ENCODE measurements at regions not wholly inside any gene's neighbourhood (a gene's known extent, or its start where the extent isn't known, plus 50 kb on each side); places are given as distances from the start of the nearest gene placed in this dataset.
A peak's percentile ranks its signal among the peaks of the same experiment; 100 is the strongest.
"Not testable (repeated sequence)": the region's sequence is repeated elsewhere in the genome, so short reads cannot be mapped to it uniquely, and the experiment has no call there.

GRCh38 chr16:27650073-27650701 is 100.2 kb downstream of the KATNIP start:
- no peaks in the 10 kb centered on the region for H3K4me1 ChIP-seq (replicated peaks)
- no peaks in the 10 kb centered on the region for H3K27me3 ChIP-seq (replicated peaks; ENCODE audit: insufficient read depth)
- WGBS = 50% methylated on average over 11 of the region's 11 CpGs
- peak overlapping the region in 1 of 2 donors; percentile 29 for H3K27ac ChIP-seq
- no peaks in the 10 kb centered on the region for H3K36me3 ChIP-seq
- TF ChIP-seq POLR2AphosphoS5 (IDR thresholded peaks at IDR 0.05) (peak; percentile 74), CTCF (IDR thresholded peaks at IDR 0.05) (no peak), POLR2A (IDR thresholded peaks at IDR 0.05) (no peak)
- no peaks in the 10 kb centered on the region for H3K9me3 ChIP-seq
- no peak overlapping the region for H3K4me3 ChIP-seq
- DNase-seq (ENCODE audit: low spot score) = peak; percentile 23
- intact Hi-C loops (cut with DNase I) = no loop called here

GRCh38 chr16:27651301-27651700 is 101.4 kb downstream of the KATNIP start:
- no peak overlapping the region for H3K27ac ChIP-seq
- H3K4me1 ChIP-seq (replicated peaks) = no peaks in the 10 kb centered on the region
- DNase-seq (ENCODE audit: low spot score) = no peak
- intact Hi-C loops (cut with DNase I) = no loop called here
- no peaks in the 10 kb centered on the region for H3K36me3 ChIP-seq
- TF ChIP-seq POLR2A (IDR thresholded peaks at IDR 0.05) (no peak), POLR2AphosphoS5 (IDR thresholded peaks at IDR 0.05) (no peak), CTCF (IDR thresholded peaks at IDR 0.05) (no peak)
- no peaks in the 10 kb centered on the region for H3K9me3 ChIP-seq
- no peaks in the 10 kb centered on the region for H3K27me3 ChIP-seq (replicated peaks; ENCODE audit: insufficient read depth)
- no peak overlapping the region for H3K4me3 ChIP-seq
- 69% methylated on average over 6 of the region's 6 CpGs for WGBS

GRCh38 chr16:27657811-27658210 is 107.9 kb downstream of the KATNIP start:
- Histone ChIP-seq H3K4me3 (no peak overlapping the region), H3K36me3 (no peaks in the 10 kb centered on the region), H3K27ac (no peak overlapping the region), H3K9me3 (no peaks in the 10 kb centered on the region), H3K27me3 (replicated peaks; ENCODE audit: insufficient read depth) (no peaks in the 10 kb centered on the region), H3K4me1 (replicated peaks) (no peaks in the 10 kb centered on the region)
- intact Hi-C loops (cut with DNase I) = no loop called here
- TF ChIP-seq POLR2A (IDR thresholded peaks at IDR 0.05) (no peak), POLR2AphosphoS5 (IDR thresholded peaks at IDR 0.05) (no peak), CTCF (IDR thresholded peaks at IDR 0.05) (no peak)
- DNase-seq (ENCODE audit: low spot score) = no peak
- 98% methylated on average over 6 of the region's 6 CpGs for WGBS

- Histone ChIP-seq H3K9me3 (no peaks in the 10 kb centered on the region), H3K36me3 (no peaks in the 10 kb centered on the region), H3K4me3 (no peak overlapping the region), H3K27ac (no peak overlapping the region), H3K27me3 (replicated peaks; ENCODE audit: insufficient read depth) (no peaks in the 10 kb centered on the region), H3K4me1 (replicated peaks) (no peaks in the 10 kb centered on the region)
- intact Hi-C loops (cut with DNase I) = no loop called here
- TF ChIP-seq POLR2AphosphoS5 (IDR thresholded peaks at IDR 0.05) (no peak), POLR2A (IDR thresholded peaks at IDR 0.05) (no peak), CTCF (IDR thresholded peaks at IDR 0.05) (no peak)
- 99% methylated on average over 4 of the region's 4 CpGs for WGBS
- DNase-seq (ENCODE audit: low spot score) = no peak
Measured at GRCh38 chr16:27660507-27660906, 110.6 kb downstream of the KATNIP start.

- DNase-seq (ENCODE audit: low spot score); H3K4me1 ChIP-seq (replicated peaks); H3K27ac ChIP-seq; H3K9me3 ChIP-seq; H3K36me3 ChIP-seq; intact Hi-C loops (cut with DNase I); H3K27me3 ChIP-seq (replicated peaks; ENCODE audit: insufficient read depth); H3K4me3 ChIP-seq: not testable (repeated sequence)
- WGBS = 98% methylated on average over 7 of the region's 7 CpGs
Measured at GRCh38 chr16:27663235-27663634, 113.3 kb downstream of the KATNIP start.
